Dedifferentiated amniotic fluid mesenchymal stem cell (primary cell): ENCODE measurements at regions not wholly inside any gene's neighbourhood (a gene's known extent, or its start where the extent isn't known, plus 50 kb on each side); places are given as distances from the start of the nearest gene placed in this dataset.
"Not testable (repeated sequence)": the region's sequence is repeated elsewhere in the genome, so short reads cannot be mapped to it uniquely, and the experiment has no call there.

Source experiments
- DNase-seq: peaks from one replicate; pipeline ENCODE4 v3.0.0-alpha.2; 2016; ENCODE audit errors: extremely low spot score

DNA sequence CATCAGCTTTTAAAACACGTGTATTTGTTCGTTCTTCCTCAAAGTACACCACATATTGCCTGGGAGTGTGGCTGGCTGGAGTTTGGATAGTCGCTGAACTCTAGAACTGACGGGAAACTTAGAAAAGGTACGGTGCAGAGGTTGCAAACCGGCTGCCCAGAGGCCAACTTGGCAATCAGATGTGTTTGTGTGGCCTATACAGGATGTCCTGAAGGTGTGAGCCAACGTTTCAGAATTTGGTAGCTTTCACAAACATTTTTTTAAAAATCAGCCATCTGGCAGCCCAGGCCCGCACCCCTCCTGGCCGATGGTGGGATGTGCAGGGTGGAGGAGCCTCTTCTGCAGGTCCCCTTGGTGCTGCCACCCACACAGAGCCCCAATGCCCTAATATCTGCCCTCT lies 73.6 kb upstream of the SLC25A33 start:
- DNase-seq, result no peak

DNA sequence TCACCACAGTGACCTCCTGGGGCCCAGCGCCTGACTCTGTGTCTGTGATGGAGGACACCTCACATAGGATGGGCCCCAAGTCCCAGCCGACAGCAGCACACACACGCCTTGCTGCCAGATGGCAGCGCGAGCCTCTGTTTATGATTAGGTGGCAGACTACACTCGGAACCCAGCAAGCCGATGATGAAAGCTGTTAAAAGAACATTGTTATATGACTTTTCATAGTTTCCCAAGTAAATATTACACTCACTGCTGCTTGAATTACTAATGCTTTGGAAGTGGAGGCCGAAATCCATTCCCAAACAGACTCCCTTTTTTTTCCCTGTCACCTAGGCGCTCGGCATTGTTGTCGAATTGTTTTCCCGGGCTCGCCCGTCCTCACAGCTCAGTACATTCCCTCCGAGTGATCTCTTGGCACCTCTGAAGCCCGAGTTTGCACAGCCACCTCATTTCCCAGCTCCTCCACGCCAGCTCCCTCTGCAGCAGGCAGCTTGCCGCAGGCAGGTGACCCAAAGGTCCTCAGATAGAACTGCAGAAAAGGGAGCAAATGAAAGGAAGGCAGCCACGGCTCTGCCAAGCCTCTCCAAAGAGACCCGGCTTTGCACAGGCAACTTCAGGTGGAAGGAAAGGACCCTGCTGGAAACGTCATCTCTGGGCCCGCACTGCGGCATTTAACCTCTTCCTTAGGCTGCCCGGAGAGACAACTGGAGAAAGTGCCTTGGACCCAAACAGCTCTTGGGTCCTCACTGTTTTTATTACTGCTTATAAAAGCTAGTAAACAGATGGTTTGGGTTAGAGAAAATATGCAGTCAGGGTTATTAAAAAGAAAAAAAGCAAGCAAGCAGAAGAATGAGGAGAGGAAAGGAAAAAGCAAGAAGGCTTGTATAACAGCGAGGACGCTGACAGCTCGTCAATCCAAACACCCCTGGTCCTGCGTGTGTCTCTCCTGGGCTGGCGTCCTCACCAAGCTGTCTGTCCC lies 72.2 kb upstream of the SLC25A33 start:
- DNase-seq, result no peak

DNA sequence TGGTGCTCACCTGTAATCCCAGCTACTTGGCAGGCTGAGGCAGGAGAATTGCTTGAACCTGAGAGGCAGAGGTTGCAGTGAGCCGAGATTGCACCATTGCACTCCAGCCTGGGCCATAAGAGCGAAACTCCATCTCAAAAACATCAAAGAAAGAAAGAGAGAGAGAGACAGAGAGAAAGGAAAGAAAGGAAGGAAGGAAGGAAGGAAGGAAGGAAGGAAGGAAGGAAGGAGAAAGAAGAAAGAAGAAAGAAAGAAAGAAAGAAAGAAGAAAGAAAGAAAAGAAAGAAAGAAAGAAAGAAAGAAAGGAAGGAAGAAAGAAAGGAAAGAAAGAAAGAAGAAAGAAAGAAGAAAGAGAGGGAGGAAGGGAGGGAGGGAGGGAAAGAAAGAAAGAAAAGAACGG lies 69.4 kb upstream of the SLC25A33 start:
- DNase-seq, result not testable (repeated sequence)

DNA sequence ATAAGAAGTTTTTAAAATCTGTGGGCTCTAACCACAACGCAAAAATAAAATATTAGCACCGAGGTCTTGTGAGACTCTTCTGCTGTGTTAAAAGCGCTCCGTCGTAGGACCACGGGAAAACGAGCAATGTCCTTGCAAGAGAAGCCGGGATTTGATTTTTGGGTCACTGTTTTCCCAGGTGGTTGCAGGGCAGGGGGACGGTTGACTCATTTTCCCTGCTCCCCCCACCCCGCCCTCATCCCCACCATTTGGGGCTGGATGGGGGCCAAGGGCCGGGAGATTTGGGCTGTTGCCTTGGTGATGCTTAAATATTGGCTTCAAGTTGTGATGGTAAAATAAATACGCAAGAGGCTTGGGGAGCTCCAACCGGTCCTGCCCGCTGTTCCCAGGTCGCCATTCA lies 67.6 kb upstream of the SLC25A33 start:
- DNase-seq, result no peak

DNA sequence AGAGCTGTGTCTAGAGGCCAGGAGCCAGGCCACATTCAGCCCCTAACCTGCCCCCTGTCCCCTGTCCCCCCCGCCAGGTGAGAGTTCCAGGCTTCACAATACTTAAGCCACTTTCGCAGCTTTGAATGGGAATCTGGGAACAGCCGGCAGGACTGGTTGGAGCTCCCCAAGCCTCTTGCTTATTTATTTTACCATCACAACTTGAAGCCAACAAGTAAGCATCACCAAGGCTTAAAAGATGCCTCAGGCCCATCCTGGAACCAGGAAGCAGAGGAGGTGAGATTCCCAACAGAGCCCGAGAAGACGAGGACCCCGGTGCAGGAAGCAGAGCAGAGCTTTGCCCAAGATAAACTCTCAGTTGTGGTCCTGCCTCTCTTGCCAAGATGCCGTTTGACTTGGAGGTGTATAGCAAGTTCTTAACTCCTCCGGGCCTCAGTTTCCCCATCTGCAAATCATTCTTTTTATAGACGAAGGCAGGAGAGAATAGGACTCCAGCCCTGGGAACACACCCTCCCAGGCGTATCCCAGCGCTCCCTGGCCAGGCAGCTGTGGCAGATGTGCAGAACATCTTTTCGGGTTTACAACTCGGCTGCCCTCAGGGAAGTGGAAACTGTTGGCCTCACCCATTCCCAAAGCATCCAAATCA lies 66.8 kb upstream of the SLC25A33 start:
- DNase-seq, result no peak

DNA sequence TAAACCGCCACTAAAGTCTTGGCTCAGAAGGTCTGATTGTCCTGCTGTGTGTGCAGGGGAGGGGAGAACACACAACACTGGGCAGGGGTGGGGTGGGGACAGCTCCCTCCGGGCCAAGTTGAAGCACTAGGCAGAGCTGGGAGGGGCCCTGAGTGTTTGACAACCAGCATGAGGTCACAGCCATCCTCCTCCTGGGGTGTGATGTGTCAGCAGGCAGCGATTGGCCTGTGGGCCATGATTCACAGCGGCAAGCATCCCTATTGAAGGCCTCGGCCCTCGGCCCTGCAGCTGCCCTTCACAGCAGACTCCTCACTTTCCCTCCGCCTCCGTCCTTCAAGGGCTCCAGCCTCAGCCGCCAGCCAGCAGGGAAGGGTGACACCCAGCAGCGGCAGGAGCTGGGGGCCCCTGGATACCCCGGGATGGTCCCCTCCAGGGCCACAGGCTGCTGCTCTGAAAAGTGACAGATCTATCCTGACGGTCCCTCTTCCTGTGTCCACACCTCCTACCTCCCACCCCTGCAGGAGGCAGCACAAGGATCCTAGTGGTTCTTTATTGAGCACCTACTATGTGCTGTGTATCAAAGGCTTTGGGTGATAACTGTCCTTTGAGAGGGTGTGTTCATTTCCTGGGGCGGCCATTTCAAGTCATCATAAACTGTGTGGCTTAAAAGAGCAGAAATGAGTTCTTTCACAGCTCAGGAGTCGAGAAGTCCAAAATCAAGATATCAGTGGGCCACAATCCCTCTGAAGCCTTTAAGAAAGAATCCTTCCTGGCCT lies 66.0 kb upstream of the SLC25A33 start:
- peak; percentile 94 for DNase-seq

DNA sequence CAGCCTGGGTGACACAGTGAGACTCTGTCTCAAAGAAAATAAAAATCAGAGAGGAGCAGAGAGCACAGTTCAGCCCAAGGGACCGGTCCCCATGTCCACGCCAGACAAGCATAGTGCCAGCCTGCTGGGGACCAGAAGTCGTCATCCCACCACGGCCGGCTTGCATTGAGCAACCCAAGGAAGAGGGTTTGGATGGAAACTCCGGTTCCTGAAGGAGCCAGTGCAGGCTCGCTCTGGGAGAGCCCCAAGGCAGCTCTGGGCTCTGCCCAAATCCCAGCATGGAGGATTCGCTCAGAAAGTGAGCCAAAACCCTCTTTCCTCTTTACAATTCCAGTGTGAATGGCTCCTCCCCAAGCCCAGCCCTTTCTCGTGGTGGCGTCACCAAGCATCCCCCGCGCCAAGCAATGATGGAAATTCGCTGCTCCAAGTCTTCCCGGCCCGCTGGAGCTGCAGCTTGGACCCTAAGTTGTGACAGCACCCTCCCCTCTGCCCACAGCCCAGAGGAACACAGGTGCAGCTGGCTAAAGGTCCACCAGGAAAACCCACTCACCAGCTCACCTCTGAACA lies 64.1 kb upstream of the SLC25A33 start:
- DNase-seq, result no peak

DNA sequence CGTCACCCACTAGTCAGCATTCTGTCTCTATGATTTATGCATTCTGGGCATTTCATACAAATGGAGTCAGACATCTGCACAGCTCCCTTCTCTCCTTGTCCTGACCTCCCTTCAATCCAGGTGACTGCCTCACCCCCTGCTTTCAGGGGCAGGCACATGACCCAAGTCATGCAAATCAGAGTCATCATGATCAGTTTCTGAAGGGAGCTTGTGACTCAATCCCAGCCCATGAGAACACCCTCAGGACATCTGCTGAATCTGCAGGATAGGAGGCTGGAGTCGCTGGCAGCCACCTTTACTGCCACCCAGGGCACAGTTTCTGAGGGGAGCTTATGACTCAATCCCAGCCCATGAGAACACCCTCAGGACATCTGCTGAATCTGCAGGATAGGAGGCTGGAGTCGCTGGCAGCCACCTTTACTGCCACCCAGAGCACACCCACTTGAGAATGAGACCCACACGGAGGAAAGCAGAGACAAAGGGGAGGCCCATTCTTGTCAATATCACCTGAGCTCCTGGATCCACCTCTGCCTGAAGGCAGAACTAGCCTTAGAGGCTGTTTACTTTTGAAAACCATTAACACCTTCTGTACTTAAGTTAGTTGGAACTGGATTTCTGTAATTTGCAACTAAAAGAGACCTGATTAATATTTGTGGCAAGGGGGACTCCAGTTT lies 62.3 kb upstream of the SLC25A33 start:
- DNase-seq, result no peak

DNA sequence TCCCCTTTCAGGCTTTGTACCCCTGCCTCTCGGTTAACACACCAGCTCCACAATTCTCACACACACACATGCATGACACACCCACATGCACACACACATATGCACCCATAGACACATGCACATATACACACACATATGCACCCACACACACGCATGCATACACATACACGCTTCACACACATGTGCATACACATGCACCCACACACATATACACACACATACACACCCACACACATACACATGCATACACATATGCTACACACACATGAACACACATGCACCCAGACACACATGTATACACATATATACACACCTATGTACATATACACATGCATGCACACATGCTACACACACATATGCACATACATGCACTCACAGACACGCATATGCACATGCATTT lies 61.7 kb upstream of the SLC25A33 start:
- DNase-seq, result no peak

DNA sequence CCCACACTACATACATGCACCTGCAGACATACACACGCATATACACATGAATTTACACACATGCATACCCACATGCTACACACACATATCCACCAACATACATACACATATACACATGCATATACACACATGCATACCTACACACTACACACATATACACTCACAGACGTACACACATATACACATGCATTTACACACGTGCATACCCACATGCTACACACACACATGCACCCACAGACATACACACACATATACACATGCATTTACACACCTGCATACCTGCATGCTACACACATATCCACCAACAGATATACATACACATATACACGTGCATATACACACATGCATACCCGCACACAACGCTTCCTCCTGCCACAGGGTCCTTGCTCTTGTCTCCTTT lies 61.2 kb upstream of the SLC25A33 start:
- DNase-seq, result no peak

DNA sequence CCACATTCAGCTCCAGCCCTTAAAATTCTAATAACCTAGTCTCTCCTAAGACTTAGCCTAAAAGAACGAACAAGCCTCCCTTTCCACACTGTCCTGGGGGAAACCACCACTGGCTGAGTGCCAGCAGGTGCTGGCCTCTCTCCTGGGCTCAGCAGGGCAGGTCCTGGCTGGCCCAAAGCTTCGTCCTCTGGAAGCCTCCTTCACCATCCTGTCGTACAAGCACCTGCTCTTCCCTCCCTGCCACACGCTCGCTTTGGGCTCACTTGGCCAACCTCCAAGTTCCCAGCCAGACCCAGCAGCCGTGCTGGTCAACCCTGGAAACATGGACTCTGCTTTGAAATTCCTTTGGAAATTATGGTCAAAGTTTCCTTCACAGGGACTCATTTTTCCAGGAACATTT lies 58.2 kb upstream of the SLC25A33 start:
- DNase-seq, result no peak

DNA sequence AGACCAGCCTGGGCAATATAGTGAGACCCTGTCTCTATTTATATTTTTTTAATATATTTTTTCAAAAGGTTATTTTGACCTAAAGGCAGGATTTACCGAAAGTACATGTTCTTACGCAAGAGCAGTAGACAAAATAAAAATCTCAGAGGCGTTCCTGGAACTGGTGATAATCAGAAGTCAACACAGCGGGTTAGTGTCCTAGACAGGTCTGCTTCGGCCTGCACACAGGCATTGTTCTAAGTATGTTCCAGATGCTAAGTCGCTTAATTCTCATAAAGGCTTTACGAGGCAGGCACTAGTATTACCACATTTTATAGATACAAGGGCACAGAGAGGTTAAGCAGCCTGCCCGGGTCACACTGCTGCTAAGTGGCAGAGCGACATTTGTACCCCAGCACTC lies 56.9 kb upstream of the SLC25A33 start:
- DNase-seq, result no peak

DNA sequence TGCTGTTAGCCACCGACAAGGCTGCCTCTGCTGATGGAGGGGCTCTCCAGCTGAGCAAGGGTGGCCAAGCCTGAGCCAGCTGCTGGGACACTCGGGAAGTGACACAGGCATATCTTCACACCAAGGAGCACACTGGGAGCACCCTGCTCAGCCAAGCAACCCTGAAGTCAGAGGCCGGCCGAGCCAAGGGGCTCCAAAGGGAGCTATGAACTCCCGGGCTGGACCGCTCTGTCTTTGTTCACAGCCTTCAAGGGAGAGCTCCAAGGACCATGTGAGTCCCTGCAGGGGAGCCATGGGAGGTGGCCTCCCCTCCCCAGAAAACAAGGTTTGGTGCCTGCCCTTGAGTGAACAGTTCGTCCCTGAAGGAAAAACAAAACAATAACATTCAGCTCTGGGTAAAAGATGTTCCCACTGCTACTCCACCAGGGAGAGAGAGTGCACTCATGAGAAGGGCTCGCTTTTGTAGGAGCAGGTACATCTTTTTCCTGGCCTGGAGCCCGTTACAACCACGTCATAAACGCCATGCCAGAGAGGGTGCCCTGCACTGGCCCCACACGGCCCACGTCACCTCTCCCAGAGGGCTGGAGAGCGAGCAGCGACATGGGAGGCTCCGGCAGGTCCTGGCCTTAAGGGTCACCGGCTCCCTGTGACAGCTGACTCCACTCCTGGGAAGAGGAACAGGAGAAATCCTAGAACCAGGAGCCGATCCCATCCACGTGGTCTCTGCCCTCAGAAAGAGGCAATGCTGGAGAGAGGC lies 56.3 kb upstream of the SLC25A33 start:
- DNase-seq, result no peak

DNA sequence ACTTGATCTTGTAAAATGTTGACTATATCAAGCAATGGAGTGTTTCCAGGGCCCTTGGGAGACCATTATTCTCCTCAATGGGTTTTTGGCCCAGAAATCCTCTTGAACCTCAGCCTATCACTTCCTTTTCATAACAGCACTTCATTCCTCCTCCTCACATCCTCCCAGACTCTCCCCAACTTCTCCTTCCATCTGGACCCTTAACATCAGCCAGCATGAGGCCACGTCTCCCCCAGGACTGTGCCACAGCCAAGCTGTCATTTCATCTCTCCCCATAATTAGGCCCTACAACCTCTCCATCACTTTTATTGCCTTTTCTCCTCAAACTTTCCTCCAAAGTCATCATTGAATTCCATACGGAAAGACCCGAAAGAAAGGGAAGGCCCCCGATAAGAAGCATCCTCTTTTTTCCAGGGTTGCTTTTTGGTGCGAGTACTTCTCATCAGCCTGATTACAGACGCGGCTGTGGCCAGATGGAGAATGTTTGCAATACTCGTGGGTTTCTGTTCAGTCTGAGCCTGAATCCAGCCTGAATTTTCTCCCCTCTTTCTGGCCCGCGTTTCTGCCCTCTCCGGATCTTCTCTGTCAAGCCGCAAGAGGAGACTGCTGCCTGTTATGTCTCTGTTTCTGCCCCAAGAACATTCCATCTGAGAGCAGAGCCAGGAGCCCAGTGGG lies 52.7 kb upstream of the SLC25A33 start:
- DNase-seq, result no peak
